Mesenchymal stem cell (in vitro differentiated cells and primary cell): ENCODE measurements at regions not wholly inside any gene's neighbourhood (a gene's known extent, or its start where the extent isn't known, plus 50 kb on each side); places are given as distances from the start of the nearest gene placed in this dataset.
A peak's percentile ranks its signal among the peaks of the same experiment; 100 is the strongest.

Experiments used
- DNase-seq: peaks from one replicate; pipeline ENCODE4 v3.0.0-alpha.2; 2013
- H2AFZ ChIP-seq: one replicate; pipeline ENCODE4 v1.6.1; 2013; ENCODE audit warnings: low read depth, mild to moderate bottlenecking, control low read depth, inconsistent platforms, low read length, moderate library complexity
- H2AK5ac ChIP-seq: 2 replicates; pipeline ENCODE4 v1.6.1; 2013; ENCODE audit warnings: low read length, moderate library complexity, mild to moderate bottlenecking, inconsistent platforms; ENCODE audit not compliant: severe bottlenecking
- H2BK120ac ChIP-seq: one replicate; pipeline ENCODE4 v1.6.1; 2013; ENCODE audit warnings: low read depth, mild to moderate bottlenecking, inconsistent platforms, low read length, moderate library complexity
- H2BK12ac ChIP-seq, 2 experiments: one replicate each; pipeline ENCODE4 v1.6.1; 2013; ENCODE audit warnings: inconsistent platforms in 2 of 2, low read length in 2 of 2, mild to moderate bottlenecking in 2 of 2, moderate library complexity in 2 of 2, control low read depth in 1 of 2
- H2BK15ac ChIP-seq: one replicate; pipeline ENCODE4 v1.6.1; 2013; ENCODE audit warnings: mild to moderate bottlenecking, low read depth, inconsistent platforms; ENCODE audit not compliant: poor library complexity, severe bottlenecking
- H2BK5ac ChIP-seq: 2 replicates; pipeline ENCODE4 v1.6.1; 2013; ENCODE audit warnings: low read depth, mild to moderate bottlenecking, low read length, control low read depth, inconsistent platforms; ENCODE audit not compliant: poor library complexity, severe bottlenecking
- H3K14ac ChIP-seq, 2 experiments: one replicate each; pipeline ENCODE4 v1.6.1; 2013; ENCODE audit warnings: inconsistent platforms in 2 of 2, low read length in 2 of 2, control low read depth in 1 of 2, mild to moderate bottlenecking in 1 of 2, moderate library complexity in 1 of 2
- H3K18ac ChIP-seq, 2 experiments: one replicate each; pipeline ENCODE4 v1.6.1; 2013; ENCODE audit warnings: inconsistent platforms in 2 of 2, low read length in 2 of 2, control low read depth in 1 of 2, low read depth in 1 of 2, mild to moderate bottlenecking in 1 of 2
- H3K23ac ChIP-seq, 2 experiments: one replicate each; pipeline ENCODE4 v1.6.1; 2013; ENCODE audit warnings: inconsistent platforms in 2 of 2, low read length in 2 of 2, mild to moderate bottlenecking in 2 of 2, moderate library complexity in 2 of 2, control low read depth in 1 of 2
- H3K27ac ChIP-seq: 2 replicates; pipeline ENCODE4 v1.5.1; 2013; ENCODE audit warnings: mild to moderate bottlenecking, moderate library complexity, low read length, control low read depth, inconsistent platforms; ENCODE audit not compliant: poor library complexity, severe bottlenecking
- H3K27me3 ChIP-seq, 2 experiments: 2 replicates each; pipeline versions ENCODE4 v1.6.1 to v1.7.0; 2013; ENCODE audit warnings: low read length in 2 of 2, mild to moderate bottlenecking in 2 of 2, moderate library complexity in 2 of 2, control low read depth in 1 of 2, inconsistent platforms in 1 of 2; ENCODE audit not compliant: control insufficient read depth in 1 of 2, insufficient read depth in 1 of 2
- H3K36me3 ChIP-seq, 2 experiments: 2 replicates each; pipeline versions ENCODE4 v1.6.1 to v1.7.0; 2013; ENCODE audit warnings: low read length in 2 of 2, control low read depth in 1 of 2, inconsistent platforms in 1 of 2, low read depth in 1 of 2, mild to moderate bottlenecking in 1 of 2; ENCODE audit not compliant: insufficient read depth in 2 of 2, control insufficient read depth in 1 of 2
- H3K4ac ChIP-seq, 2 experiments: one replicate each; pipeline ENCODE4 v1.6.1; 2013; ENCODE audit warnings: inconsistent platforms in 2 of 2, low read length in 2 of 2, mild to moderate bottlenecking in 2 of 2, moderate library complexity in 2 of 2, control low read depth in 1 of 2, low read depth in 1 of 2
- H3K4me1 ChIP-seq: 2 replicates; pipeline ENCODE4 v1.6.1; 2013; ENCODE audit warnings: low read depth, low read length, control low read depth; ENCODE audit not compliant: control insufficient read depth, insufficient read depth
- H3K4me2 ChIP-seq: 2 replicates; pipeline ENCODE4 v1.6.1; 2013; ENCODE audit warnings: low read length, mild to moderate bottlenecking, inconsistent platforms; ENCODE audit not compliant: poor library complexity, severe bottlenecking
- H3K4me3 ChIP-seq, 2 experiments: 2 replicates each; pipeline versions ENCODE4 v1.5.1 to v1.7.0; 2013; ENCODE audit warnings: low read length in 2 of 2, mild to moderate bottlenecking in 2 of 2, control low read depth in 1 of 2, low read depth in 1 of 2; ENCODE audit not compliant: insufficient read depth in 1 of 2
- H3K79me1 ChIP-seq: replicated peaks from 2 replicates; pipeline ENCODE4 v1.6.1; 2013; ENCODE audit warnings: mild to moderate bottlenecking, control low read depth, low read length, inconsistent platforms; ENCODE audit not compliant: poor library complexity, severe bottlenecking
- H3K9ac ChIP-seq: 2 replicates; pipeline ENCODE4 v1.7.0; 2013; ENCODE audit warnings: mild to moderate bottlenecking, low read length, moderate library complexity
- H3K9me3 ChIP-seq: 2 replicates; pipeline ENCODE4 v1.7.0; 2013; ENCODE audit warnings: mild to moderate bottlenecking, low read length; ENCODE audit not compliant: control insufficient read depth
- H4K8ac ChIP-seq: one replicate; pipeline ENCODE4 v1.6.1; 2013; ENCODE audit warnings: inconsistent platforms, mild to moderate bottlenecking, low read length, moderate library complexity
- H4K91ac ChIP-seq: one replicate; pipeline ENCODE4 v1.6.1; 2013; ENCODE audit warnings: mild to moderate bottlenecking, low read length, inconsistent platforms
- WGBS: methylation state at CpG from one replicate; pipeline ENCODE4 v1.1.7; 2013; ENCODE audit warnings: mixed read lengths; 5-methylcytosine and 5-hydroxymethylcytosine counted together

DNA sequence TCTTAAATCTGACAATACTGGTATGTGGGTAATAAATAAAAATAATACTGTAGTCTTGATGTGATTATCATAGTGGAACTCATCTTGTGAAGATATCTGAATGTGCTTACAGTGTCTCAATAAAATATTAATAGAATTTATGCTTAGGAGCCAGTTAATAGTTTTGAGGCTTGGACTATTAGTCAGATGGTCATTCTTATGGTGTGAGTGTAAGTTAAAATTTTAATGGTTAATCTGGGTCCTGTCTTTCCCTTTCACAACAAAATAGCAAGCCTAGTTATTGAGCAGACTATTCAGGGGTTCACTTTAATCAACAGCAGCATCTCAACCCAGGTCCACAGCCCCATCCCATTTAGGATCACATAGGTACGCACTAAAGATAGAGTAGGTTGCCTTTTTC lies 138.9 kb downstream of the HAUS1 start:
- no CpG with 5 or more reads among the region's 1 CpG for WGBS
- Histone ChIP-seq H2AK5ac (no peak overlapping the region), H3K4me3 (no peak overlapping the region), H3K27ac (peak overlapping the region; percentile 95), H3K18ac (no peak overlapping the region), H2BK12ac (no peak overlapping the region), H4K91ac (no peak overlapping the region), H3K4me2 (peak overlapping the region; percentile 33), H4K8ac (no peak overlapping the region), H3K36me3 (peaks cover 4% of the 10 kb centered on the region in 2 experiments), H2BK120ac (no peak overlapping the region), H3K9me3 (no peaks in the 10 kb centered on the region), H3K4ac (no peak overlapping the region), H2AFZ (no peak overlapping the region), H2BK15ac (no peak overlapping the region), H3K79me1 (peaks cover 3% of the 10 kb centered on the region), H3K9ac (no peak overlapping the region), H3K14ac (no peak overlapping the region), H2BK5ac (no peak overlapping the region), H3K27me3 (no peaks in the 10 kb centered on the region), H3K23ac (no peak overlapping the region), H3K4me1 (peaks cover 20% of the 10 kb centered on the region)
- no peak for DNase-seq

DNA sequence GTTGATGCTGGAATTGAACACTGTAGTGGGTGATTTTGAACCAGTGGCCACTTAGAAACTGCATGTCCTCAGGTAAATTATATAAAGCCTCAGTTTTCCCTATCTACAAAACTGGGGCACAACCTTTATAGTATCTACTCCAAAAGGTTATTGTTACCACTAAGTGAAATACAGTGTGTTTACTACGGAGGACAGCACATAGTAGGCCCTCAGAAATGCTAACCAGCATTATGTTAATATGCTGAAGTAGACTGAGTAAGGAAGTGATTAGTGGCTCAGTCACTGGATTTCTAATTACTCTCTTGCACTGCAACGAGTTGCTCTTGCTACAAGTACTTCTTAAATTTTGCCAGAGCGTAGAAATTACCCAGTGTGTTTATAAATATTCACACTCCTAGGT lies 139.5 kb downstream of the HAUS1 start:
- Histone ChIP-seq H2AK5ac (peak overlapping the region; percentile 95), H3K4ac (no peak overlapping the region), H3K9ac (no peak overlapping the region), H3K27ac (peak overlapping the region; percentile 95), H3K36me3 (peaks cover 4 to 6% of the 10 kb centered on the region in 2 experiments), H4K8ac (no peak overlapping the region), H4K91ac (no peak overlapping the region), H3K23ac (no peak overlapping the region), H3K14ac (no peak overlapping the region), H2BK5ac (peak overlapping the region; percentile 24), H3K79me1 (peaks cover 5% of the 10 kb centered on the region), H2BK12ac (no peak overlapping the region), H2BK120ac (no peak overlapping the region), H3K4me2 (no peak overlapping the region), H2BK15ac (no peak overlapping the region), H3K4me1 (peaks cover 21% of the 10 kb centered on the region), H3K27me3 (no peaks in the 10 kb centered on the region), H3K4me3 (no peak overlapping the region), H2AFZ (no peak overlapping the region), H3K18ac (no peak overlapping the region), H3K9me3 (no peaks in the 10 kb centered on the region)
- DNase-seq = no peak
- 88% methylated on average over 1 of the region's 3 CpGs for WGBS

DNA sequence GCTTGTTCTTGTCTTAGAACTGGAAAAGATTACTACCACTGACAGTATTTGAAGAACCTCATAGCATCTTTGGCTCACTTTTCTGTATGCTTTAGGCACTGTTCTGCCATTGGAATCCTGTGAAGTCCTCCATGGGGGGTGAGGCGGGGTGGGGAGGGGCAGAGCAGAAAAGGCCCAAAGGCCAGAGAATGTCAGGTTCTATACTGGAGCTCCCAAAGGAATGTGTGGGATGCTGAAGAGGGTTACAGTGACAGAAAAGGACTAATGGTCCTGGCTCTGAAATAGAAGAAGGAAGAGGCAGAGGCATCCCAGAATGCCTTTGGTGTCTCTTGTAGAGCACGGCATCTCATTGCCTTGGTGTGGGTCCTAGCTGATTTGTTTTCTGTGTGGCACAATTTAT lies 141.9 kb downstream of the HAUS1 start:
- Histone ChIP-seq H2AK5ac (peak overlapping the region; percentile 52), H2BK12ac (no peak overlapping the region), H3K4me1 (peaks cover 23% of the 10 kb centered on the region), H3K18ac (no peak overlapping the region), H3K4me3 (no peak overlapping the region), H4K8ac (no peak overlapping the region), H3K79me1 (peaks cover 5% of the 10 kb centered on the region), H3K23ac (no peak overlapping the region), H4K91ac (no peak overlapping the region), H2BK15ac (no peak overlapping the region), H2BK5ac (no peak overlapping the region), H2BK120ac (no peak overlapping the region), H3K27ac (no peak overlapping the region), H2AFZ (no peak overlapping the region), H3K4me2 (no peak overlapping the region), H3K14ac (no peak overlapping the region), H3K4ac (no peak overlapping the region), H3K9ac (no peak overlapping the region), H3K27me3 (no peaks in the 10 kb centered on the region), H3K36me3 (peaks cover 0 to 7% of the 10 kb centered on the region in 2 experiments), H3K9me3 (no peaks in the 10 kb centered on the region)
- DNase-seq = no peak
- WGBS = 83% methylated on average over 2 of the region's 2 CpGs

DNA sequence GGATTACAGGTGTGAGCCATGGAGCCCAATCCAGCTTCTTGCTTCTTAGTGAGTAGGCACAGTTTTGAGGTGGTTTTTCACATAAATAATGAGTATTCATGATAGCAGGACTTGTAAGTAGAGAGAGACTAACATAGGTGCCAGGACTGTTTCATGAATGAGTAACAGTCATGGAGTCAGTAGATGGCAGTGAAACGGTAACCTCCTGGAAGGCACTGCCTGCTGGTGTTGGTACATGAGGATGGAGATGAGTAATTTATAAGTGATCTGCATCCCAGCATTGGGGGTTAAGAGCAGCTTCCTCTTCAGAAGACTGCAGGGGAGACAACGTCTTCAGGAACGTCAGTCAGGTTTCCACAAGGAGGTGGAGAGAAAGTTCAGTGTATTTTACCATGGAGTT lies 143.8 kb downstream of the HAUS1 start:
- WGBS = 96% methylated on average over 3 of the region's 3 CpGs
- Histone ChIP-seq H3K27ac (peak overlapping the region; percentile 4), H3K9ac (no peak overlapping the region), H4K8ac (no peak overlapping the region), H3K4ac (no peak overlapping the region), H2BK12ac (no peak overlapping the region), H3K4me3 (no peak overlapping the region), H2AFZ (no peak overlapping the region), H4K91ac (no peak overlapping the region), H3K36me3 (peaks cover 0 to 7% of the 10 kb centered on the region in 2 experiments), H3K23ac (no peak overlapping the region), H3K9me3 (no peaks in the 10 kb centered on the region), H2BK5ac (no peak overlapping the region), H3K18ac (no peak overlapping the region), H3K27me3 (no peaks in the 10 kb centered on the region), H3K4me2 (no peak overlapping the region), H3K14ac (no peak overlapping the region), H3K79me1 (peaks cover 6% of the 10 kb centered on the region), H3K4me1 (peaks cover 19% of the 10 kb centered on the region), H2AK5ac (peak overlapping the region; percentile 95), H2BK120ac (no peak overlapping the region), H2BK15ac (no peak overlapping the region)
- no peak for DNase-seq
